ENCODE measurements at regions not wholly inside any gene's neighbourhood (a gene's known extent, or its start where the extent isn't known, plus 50 kb on each side); places are given as distances from the start of the nearest gene placed in this dataset.

DNA sequence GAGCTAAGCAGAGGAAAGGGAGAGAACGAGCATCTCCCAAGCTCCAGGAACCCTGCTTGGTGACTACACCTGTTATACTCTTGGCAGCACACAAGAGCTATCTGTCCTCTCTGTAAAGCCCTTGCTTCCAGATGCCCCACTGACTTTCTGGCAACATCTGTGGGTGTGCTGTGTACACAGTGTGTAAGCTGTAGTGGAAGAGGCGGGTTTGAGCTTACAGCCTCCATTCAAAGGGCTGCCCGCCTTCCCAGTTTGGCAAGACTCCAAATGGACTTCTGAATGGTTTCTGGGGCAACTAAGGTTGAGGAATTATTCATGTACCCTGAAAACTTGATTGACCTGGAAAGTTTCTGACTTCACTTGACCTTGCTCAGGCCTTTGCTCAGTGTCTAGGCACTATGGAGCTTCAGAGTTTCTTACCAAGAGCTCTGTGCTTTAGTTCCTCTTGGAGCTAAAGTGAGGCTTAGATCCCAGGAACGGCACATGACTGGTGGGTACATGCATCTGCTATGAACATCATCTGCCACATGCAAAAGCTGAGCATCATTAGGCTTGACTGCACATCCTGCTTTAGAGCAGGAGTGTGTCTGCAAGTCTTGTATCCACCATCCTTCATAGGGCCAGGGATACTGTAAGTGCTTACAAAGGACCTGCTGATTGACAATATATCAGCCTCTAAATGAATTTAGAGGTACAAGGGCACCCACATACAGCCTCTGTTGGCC is 290.9 kb upstream of the SIX2 start:
- DNase-seq, result no peak

DNA sequence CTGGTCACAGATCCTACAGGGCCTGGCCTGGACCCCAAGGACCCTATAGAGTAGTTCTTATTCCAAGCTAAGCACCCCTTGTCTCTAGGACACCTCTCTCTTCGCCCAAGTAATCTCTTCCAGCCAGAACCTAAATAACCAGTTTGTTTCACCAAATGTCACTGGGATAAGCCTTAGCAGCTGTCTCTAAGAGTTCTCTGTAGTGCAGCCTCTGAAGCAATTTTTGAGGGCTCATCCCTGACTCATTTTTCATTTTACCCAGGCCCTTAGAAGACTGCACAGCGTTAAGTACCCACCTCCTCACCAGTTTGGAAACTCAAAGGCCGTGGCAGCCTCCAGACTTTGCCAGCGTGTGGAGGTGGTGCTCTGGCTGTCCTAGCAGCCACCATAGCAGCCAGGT is 290.1 kb upstream of the SIX2 start:
- no peak for DNase-seq

DNA sequence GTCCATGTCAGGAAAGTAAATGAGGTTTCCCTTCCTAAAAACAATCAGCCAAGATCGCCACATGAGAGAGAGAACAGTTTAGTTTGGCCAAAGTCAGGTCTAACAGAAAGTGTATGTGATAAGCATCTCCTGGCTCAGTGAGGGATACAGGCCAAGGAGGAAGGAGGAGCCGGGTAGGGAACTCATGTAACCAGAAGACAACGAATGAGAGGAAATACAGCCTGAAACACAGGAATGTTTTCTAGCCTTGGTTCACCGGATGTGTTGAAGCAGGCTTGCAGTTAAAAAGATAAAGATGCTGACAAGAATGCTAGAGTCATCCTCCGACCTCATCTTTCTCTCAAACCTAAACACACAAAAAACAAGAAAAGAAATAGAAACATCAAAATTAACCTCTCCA is 283.9 kb upstream of the SIX2 start:
- DNase-seq, result no peak

DNA sequence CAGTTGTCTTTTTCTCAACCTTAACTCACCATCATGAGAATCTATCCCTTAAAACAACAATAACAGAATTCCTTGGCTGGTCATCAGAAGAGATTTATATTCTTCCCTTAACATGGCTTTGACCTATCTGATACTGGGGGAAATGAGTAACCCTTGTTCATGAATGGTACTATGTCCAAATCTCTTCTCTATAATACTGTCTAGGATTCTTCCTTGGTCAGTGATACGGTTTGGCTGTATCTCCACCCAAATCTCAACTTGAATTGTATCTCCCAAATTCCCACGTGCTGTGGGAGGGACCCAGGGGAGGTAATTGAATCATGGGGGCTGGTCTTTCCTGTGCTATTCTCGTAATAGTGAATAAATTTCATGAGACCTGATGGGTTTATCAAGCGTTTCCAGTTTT is 282.0 kb upstream of the SIX2 start:
- DNase-seq, result no peak

DNA sequence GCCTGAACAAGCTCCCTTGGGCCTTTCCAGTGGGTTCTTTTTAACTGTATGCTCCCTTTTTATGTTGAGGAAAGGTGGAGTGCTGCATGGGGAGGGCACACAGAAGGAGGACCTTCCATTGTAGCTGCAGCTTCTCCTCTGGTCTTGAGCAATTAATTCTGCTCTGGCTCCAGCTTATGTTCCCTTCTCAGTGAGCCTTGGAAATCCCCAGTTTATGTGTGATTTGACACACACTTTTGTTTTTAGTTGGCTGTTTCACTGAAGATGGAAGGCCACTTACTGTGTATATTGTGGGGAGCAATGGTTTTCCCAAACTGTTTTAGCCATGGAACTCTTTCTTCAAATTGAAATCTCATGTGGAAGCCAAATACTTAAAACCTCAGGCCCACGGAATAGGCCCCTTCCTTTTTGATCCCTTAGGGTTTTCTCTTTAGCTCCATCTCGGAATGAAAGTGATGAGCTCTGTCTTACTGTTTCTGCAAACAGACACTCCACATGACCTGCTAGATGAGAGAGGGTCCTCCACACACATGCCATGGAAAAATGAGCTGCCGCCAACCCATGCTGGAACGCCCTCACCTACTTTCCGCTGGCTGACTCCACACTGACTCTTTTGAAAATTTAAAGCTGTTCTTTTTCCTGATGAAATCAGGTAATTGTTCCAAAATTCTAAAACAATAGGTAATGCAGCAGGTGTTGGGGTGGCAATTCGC is 280.9 kb upstream of the SIX2 start:
- no peak for DNase-seq

DNA sequence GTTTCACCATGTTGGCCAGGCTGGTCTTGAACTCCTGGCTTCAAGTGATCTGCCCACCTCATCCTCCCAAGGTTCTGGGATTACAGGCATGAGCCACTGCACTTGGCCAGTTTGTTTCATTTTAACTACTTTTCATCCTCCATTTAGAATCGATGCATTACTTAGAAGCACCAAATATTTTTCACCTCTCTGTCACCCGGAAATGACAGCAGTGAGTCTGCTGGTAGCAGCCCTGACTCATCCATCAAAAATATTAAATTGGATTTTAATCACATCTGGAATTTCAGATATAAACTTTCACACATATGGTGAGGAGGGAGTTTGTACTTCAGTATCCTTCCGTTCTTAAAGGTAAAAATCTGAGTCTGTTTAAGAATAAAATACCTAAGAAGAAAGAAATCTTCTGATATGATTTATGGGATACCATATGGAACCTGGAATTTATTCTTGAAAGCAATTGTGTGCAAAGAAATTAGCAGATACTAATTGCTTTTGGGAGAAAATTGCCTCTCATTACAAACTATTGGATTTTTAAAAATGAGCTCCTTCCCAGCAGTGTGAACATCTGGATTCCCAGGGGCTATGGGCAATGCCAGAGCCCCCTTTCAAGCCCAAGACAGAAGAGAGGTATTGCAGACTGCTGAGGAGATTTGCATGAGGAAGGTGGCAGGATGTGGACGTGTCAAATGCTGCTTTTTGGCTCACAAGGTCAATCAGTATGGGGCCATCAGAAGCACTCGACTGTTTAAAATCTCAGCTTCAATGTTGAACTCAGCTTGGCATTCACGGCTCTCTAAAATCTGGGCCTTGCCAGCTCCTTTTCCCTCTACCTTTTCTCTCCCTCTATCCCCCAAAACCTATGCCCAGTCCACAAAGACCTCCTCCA is 279.5 kb upstream of the SIX2 start:
- DNase-seq, result no peak

DNA sequence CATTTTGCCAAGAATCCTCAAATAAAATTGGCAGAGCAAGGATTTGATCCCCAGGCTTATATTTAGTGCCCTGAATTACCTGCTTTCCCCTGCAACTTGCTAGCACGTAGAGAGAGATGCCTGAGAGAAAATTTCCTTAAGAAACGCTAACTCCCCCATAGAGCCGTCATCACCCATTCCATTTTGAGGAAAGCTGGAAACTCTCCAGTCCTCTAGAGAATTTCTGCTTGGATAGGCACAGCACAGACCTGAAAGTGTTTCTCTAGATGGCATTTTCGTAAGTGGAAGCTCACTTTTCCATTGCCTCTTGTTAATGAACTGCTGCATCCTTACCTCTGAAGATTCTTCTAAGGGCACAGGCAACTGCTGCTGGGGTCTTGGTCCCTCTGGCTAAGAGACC is 277.8 kb upstream of the SIX2 start:
- DNase-seq, result no peak

DNA sequence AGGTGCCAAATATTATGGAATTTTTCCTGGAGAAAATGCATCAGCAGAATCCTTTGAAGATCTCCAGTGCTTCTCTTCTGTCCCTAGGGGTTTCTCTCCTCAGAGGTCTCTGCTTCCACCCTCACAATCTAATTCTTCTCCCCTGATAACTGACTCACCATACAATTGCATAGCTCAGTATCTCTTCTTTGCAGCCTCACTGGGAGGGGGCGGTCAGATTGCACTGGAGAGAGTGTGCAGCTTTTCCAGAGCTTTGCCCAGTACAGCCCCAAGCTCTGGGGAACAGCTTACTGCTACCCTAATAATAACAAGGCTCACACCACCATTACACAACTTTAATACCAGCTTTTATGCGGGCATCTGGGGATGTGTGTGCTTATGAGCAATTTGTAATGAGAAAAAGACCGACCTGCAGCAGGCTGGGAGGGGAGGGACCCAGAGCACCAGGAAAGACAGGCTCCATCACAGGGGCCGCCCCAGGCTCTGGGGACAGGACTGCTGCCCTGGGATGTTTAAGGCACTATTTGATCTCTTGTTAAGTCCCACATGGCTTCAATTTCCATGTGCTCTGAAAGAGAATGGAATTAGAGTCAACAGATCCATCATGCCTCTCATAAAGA is 276.6 kb upstream of the SIX2 start:
- no peak for DNase-seq

GRCh38 chr2:45285311-45285710 is 276.1 kb upstream of the SIX2 start:
- no peak for DNase-seq

DNA sequence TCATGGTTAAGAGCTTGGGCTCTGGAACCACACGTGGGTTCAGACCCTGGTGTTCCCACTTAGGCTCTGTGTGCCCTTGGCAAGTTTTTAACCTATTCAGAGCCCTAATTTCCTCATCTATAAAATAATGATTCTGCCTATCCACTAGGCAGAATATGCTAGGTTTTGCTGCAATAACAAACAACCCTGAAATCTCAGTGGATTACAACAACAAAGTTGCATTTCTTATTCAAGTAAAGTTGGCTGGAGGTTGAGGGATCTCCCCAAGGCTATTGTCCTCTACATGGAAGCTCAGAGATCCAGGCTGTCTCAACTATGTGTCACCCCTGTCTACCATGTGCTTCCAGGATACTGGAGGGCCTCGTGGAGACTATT is 275.4 kb upstream of the SIX2 start:
- no peak for DNase-seq

DNA sequence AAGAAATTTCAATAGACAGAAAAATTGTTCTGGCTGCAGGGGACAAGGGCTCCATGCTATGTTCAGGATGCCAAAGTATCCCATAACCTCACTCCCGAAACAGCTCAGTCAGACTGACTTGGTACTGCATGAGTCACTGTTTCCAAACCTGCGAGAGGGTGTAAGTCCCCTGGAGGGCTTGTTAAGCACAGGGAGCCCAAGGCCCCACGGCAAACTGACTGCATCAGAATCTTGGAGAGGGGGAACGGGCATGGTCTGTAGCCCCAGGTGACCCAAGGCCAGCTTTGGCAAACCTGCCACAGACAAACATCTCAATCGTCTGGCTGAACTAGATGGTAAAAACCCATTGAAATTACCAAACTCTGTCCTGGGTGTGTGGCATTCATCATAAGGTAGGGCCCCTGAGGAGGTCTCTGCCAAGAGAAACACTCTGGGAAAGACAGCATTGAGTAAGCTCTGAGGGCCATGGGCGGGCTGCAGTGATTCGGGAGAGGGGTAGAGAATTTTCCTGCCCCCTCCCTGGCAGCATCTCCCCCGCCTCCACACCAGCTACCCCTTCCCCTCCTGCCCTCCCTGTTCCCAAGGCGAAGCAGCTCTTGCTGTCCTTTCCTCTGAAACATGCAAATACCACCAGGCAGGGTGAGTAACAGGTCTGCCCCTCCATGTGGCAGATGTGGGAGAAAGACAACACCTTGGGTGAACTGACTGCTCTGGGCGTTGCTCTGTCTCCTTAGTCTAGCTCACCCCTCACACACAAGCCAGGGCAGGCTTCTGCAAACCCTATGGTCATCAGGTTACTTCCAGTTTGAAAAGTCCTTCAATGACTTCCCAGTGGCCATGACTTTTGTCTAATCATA is 274.7 kb upstream of the SIX2 start:
- no peak for DNase-seq

- DNase-seq, result no peak
Measured at GRCh38 chr2:45282646-45283045, 273.4 kb upstream of the SIX2 start.

- DNase-seq, result no peak
Measured at GRCh38 chr2:45281311-45281710, 272.1 kb upstream of the SIX2 start.

GRCh38 chr2:45280794-45281193 is 271.5 kb upstream of the SIX2 start:
- no peak for DNase-seq

DNA sequence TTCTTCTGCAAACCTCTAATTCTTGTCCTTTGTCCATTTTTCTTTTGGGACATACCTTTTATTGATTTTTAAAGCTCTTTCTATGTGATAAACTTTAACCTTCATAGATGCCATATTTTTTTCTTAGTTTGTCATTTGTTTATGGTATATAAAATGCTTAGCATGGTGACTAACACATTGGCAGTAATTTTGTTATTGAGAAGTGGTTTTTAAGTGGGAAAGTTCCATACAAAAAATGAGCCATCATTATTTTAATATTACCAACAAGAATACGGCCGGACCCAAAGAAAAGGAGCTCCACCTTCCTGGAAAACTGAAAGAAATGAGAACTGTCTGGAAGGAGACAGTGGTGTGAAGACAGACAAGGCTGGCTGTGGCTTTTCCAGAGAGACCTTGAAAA is 270.1 kb upstream of the SIX2 start:
- DNase-seq, result no peak

DNA sequence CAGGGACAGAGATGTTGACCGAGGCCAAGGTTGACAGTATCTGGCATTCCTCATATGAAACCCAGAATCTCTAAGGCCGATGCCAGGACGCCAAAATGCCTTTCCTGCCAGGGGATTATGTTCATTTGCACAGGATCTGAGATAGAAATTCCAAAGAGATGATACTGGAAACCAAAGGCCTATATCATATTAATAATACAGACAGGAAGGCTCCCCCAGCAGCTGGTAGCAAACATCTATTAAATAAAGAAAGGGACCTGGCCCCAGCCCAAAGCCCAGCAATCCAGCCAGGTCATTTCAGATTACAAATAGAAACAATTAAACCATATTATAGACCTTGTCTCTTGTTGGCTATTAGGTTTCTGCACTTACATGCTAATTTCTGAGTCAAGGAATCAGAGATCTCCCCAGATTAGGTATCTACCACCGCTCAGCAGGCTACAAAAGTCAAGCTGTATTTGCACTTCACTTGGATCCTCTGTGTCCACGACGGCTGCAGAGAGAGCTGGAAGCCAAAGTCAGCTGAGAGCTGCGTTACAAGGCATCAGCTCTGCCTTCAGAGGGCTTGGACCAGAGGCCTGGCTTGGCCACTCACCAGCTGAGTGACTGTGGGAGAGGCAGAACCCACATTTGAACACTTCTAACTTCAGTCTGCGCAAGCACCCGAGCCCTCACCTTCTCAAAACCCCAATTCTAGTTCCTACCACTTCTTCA is 269.3 kb upstream of the SIX2 start:
- no peak for DNase-seq

GRCh38 chr2:45276914-45277313 is 267.7 kb upstream of the SIX2 start:
- DNase-seq, result no peak

- no peak for DNase-seq
Measured at GRCh38 chr2:45275806-45276205, 266.6 kb upstream of the SIX2 start.

DNA sequence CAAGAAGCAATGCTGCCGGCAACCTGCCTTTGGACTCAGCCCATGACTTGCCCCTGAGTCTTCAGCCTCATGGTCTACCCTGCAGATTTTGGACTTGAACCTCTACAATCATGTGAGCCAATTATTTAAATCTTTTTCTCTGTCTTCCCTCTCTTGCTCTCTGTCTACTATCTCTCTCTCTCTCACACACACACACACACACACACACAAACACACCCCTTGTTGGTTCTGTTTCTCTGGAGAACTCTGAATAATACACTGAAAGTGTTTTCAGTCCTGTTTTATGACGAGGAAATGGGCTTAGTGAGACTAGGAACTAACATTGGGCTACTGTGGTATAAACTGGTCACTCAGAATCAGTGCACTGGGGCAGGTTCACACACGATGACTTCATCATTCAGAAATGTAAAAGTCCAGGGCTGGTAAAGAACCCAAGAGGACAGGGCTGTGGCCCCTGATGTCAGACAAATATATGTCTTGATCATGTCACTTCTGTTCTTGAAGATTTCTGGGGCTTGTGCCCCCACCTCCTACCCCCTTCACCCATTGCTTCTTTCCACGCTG is 266.1 kb upstream of the SIX2 start:
- no peak for DNase-seq

DNA sequence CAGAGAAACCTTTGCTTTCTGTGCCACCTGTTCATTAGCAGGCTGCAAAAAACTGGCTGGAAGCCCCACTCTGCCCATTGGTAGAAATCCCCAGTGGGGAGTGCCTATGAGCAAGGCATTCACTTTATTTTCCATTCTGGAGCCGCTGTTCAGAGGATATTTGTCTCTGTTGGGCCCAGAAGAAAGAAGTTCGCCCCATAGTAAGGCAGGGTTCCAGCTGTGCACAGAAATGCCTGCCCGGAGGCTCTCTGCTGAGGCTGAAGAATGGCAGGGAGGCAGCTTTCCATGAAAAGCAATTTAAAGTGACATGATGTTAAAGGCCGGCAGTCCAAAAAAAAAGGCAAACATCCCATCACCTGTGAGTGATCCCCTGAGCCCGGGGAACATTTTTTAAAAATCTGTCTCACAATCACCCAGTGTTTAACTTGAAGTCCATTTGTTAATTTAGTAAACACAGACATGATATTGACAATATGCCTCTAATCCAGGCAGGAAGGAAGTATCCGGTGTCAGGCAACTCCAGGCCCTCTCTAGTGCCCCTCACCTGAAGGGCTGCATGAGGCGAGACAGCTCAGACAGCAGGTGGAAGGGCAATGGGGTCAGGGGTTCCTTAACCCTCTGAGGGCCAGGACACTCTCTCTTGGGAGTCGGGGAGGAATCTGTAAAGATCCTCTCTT is 265.1 kb upstream of the SIX2 start:
- DNase-seq, result no peak
